ENCODE measurements at regions not wholly inside any gene's neighbourhood (a gene's known extent, or its start where the extent isn't known, plus 50 kb on each side); places are given as distances from the start of the nearest gene placed in this dataset.

DNA sequence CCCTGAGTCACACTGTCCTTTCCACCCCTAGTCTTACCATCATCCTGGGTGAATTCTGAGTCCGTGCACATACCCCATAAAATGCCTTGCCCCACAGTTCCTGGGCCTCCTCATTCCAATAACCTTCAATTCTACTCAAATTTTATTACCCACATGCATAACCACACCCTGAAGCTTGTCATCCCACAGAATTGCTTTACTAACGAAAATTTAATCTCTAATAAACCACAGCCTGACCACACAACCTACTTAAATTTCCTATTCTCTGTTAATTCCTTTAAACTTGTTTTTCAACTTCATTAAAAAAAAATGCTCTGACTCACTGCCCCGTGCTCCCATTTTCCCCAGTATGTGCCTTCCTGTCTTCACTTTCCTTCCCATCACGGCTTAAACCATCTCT, 205.9 kb downstream of the PHLDA1 start:
- TF ChIP-seq ZNF223 (tag by site-specific recombination; IDR thresholded peaks at IDR 0.05) (no peak), ZNF292 (tag by site-specific recombination; IDR thresholded peaks at IDR 0.05; ENCODE audit: borderline replicate concordance, low read depth) (no peak), SCRT1 (tag by site-specific recombination; IDR thresholded peaks at IDR 0.05; ENCODE audit: borderline replicate concordance) (no peak)
